Ishikawa (cell line): ENCODE measurements at regions not wholly inside any gene's neighbourhood (a gene's known extent, or its start where the extent isn't known, plus 50 kb on each side); places are given as distances from the start of the nearest gene placed in this dataset.

ENCODE experiments used
- CEBPB ChIP-seq: IDR thresholded peaks from 2 replicates; pipeline ENCODE4 v1.6.1; 2012
- EP300 ChIP-seq: IDR thresholded peaks from 2 replicates; pipeline ENCODE4 v1.6.1; 2012; ENCODE audit warnings: borderline replicate concordance
- TEAD4 ChIP-seq: IDR thresholded peaks from 2 replicates; pipeline ENCODE4 v1.6.1; 2012
- ZBTB7A ChIP-seq: IDR thresholded peaks from 2 replicates; pipeline ENCODE4 v1.6.1; 2012; ENCODE audit warnings: low read depth

GRCh38 chr4:181618038-181618618 lies 625.1 kb upstream of the TENM3 start:
- TF ChIP-seq TEAD4 (no peak), CEBPB (no peak), ZBTB7A (no peak), EP300 (no peak)
